ENCODE measurements at regions not wholly inside any gene's neighbourhood (a gene's known extent, or its start where the extent isn't known, plus 50 kb on each side); places are given as distances from the start of the nearest gene placed in this dataset.
"Not testable (repeated sequence)": the region's sequence is repeated elsewhere in the genome, so short reads cannot be mapped to it uniquely, and the experiment has no call there.

DNA sequence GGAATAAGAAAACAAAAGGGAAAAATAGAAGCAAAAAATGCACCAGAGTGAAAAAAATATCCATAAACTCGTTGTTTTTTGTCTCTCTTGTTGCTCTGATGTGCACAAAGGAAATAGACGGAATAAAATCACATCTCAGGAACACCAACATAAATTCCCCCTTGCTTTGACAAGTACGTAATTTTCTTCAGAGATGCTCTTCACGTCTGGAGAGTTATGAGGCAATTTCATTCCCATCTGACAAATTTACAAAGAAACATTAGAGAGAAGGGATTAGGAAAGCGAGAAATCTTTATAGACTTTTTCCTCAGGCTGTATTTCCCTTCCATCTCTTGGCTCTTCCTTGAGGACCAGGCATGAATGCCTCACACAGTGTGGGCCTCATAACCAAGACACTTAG, 250.1 kb upstream of the ZFP64 start:
- H3K36me3 Mint-ChIP-seq, result no peaks in the 10 kb centered on the region
- H3K27me3 Mint-ChIP-seq, result no peaks in the 10 kb centered on the region
- peaks cover 9% of the 10 kb centered on the region for H3K4me1 Mint-ChIP-seq
- H3K9me3 Mint-ChIP-seq, result no peaks in the 10 kb centered on the region
- no peak overlapping the region for H3K4me3 Mint-ChIP-seq
- no peak overlapping the region for H3K27ac Mint-ChIP-seq

DNA sequence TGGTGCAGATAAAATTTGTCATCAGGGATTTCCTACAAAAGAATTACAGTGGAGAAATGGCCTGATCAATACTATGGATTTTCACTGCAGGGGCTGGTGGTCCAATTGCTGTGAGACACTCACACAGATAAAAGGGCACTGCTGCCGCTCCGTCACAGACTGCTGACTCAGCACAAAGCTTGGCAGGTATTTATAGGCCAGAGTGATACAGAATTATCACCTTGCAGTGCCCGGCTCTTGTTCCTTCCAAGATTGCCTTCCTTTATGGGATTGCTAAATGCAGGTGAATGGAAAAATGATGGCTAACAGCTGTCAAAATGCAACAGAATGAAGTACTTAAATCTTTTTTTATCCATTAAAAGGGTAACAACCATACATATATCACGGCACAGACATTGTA, 247.8 kb upstream of the ZFP64 start:
- Mint-ChIP-seq H3K9me3 (no peaks in the 10 kb centered on the region), H3K27ac (no peak overlapping the region), H3K27me3 (no peaks in the 10 kb centered on the region), H3K36me3 (no peaks in the 10 kb centered on the region), H3K4me1 (peaks cover 7% of the 10 kb centered on the region), H3K4me3 (no peak overlapping the region)

- H3K27me3 Mint-ChIP-seq, result no peaks in the 10 kb centered on the region
- H3K9me3 Mint-ChIP-seq, result no peaks in the 10 kb centered on the region
- no peaks in the 10 kb centered on the region for H3K36me3 Mint-ChIP-seq
- H3K4me3 Mint-ChIP-seq, result no peak overlapping the region
- peaks cover under 1% of the 10 kb centered on the region for H3K4me1 Mint-ChIP-seq
- no peak overlapping the region for H3K27ac Mint-ChIP-seq
Measured at GRCh38 chr20:52438326-52438963, 246.9 kb upstream of the ZFP64 start.

- Mint-ChIP-seq H3K27me3 (no peaks in the 10 kb centered on the region), H3K36me3 (no peaks in the 10 kb centered on the region), H3K27ac (no peak overlapping the region), H3K4me3 (no peak overlapping the region), H3K4me1 (no peaks in the 10 kb centered on the region), H3K9me3 (peaks cover 5% of the 10 kb centered on the region)
Measured at GRCh38 chr20:52434453-52434852, 242.9 kb upstream of the ZFP64 start.

DNA sequence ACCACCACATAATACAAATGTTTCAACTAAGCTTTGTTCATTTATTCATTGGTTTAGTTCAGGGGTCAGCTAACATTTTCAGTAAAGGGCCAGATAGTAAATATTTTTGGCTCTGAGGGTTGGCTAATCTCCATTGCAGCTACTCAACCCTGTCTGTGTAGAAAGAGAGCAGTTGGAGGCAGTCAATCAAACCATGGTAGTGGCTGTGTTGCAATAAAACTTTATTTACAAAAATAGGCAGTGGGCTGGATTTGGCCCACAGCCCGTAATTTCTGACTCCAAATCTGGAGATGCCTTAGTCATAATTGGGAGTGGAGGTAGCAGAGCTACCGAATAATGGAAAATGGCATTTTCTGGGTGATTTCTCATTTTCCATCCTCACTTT, 242.5 kb upstream of the ZFP64 start:
- H3K36me3 Mint-ChIP-seq, result peaks cover 3% of the 10 kb centered on the region
- no peak overlapping the region for H3K27ac Mint-ChIP-seq
- H3K9me3 Mint-ChIP-seq, result peaks cover 9% of the 10 kb centered on the region
- H3K27me3 Mint-ChIP-seq, result no peaks in the 10 kb centered on the region
- no peak overlapping the region for H3K4me3 Mint-ChIP-seq
- no peaks in the 10 kb centered on the region for H3K4me1 Mint-ChIP-seq

GRCh38 chr20:52433326-52434040, 241.9 kb upstream of the ZFP64 start:
- Mint-ChIP-seq H3K9me3 (peaks cover 9% of the 10 kb centered on the region), H3K27me3 (no peaks in the 10 kb centered on the region), H3K27ac (no peak overlapping the region), H3K4me3 (no peak overlapping the region), H3K4me1 (no peaks in the 10 kb centered on the region), H3K36me3 (peaks cover 3% of the 10 kb centered on the region)

DNA sequence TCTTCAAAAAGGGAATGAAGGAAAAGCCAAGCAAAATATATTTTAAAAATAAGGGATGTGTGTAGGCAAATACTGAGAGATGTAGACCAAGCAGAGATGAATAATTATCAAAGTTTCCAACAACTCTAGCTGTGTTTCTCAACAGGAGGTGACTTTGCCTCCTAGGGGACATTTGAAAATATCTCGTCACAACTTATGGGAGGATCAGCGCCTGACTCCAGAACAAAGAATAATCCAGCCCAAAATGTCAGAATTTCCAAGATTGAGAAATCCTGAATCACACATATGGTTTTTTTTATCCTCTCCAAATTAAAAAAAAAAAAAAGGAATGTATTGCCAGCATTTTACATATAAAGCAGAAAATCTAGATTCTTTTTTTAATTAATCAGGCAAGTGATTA, 241.2 kb upstream of the ZFP64 start:
- H3K36me3 Mint-ChIP-seq, result peaks cover 3% of the 10 kb centered on the region
- H3K4me1 Mint-ChIP-seq, result no peaks in the 10 kb centered on the region
- no peak overlapping the region for H3K4me3 Mint-ChIP-seq
- H3K27me3 Mint-ChIP-seq, result no peaks in the 10 kb centered on the region
- no peak overlapping the region for H3K27ac Mint-ChIP-seq
- H3K9me3 Mint-ChIP-seq, result peaks cover 9% of the 10 kb centered on the region

DNA sequence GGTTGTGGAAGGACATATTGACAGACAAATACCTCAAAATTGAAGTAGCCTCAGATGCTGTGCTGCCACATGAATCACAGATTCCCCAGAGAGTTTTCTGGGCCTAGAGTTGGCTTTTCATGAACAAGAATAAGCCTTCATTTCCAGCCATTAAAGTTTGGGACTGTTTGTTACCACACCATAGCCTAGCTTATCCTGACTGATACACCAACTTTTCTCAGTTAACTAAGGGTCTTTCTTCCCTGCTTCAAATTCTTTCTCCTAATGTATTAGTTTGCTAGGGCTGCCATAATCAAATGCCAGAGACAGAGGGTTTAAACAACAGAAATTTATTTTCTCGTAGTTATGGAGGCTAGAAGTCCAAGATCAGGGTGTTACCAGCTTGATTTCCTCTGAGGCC, 237.4 kb upstream of the ZFP64 start:
- H3K4me1 Mint-ChIP-seq, result peaks cover 24% of the 10 kb centered on the region

DNA sequence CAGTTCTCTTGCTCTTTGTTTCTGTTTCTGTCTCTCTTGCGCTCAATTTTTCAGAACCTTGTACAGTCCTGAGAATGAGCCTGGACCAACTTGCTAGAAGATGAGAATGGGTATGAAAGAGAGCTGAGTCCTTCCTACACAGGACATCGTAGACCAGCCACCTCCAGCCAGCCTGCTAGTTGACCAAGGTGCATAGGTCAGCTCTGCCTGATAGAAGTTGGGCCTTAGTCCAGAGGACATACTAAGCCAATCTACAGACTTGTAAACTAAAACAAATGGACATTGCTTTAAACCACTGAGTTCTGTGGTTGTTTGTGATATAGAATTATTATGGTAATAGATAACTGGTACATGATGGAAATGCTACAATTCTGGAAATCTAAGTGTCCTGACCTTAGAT, 236.4 kb upstream of the ZFP64 start:
- peaks cover 24% of the 10 kb centered on the region for H3K4me1 Mint-ChIP-seq
- no peaks in the 10 kb centered on the region for H3K27me3 Mint-ChIP-seq
- peaks cover 9% of the 10 kb centered on the region for H3K9me3 Mint-ChIP-seq
- no peak overlapping the region for H3K4me3 Mint-ChIP-seq
- H3K27ac Mint-ChIP-seq, result no peak overlapping the region
- H3K36me3 Mint-ChIP-seq, result peaks cover 3% of the 10 kb centered on the region

More for the DNA sequence above, 237.4 kb upstream of the ZFP64 start:
- Mint-ChIP-seq H3K36me3 (peaks cover 3% of the 10 kb centered on the region), H3K27ac (no peak overlapping the region), H3K27me3 (no peaks in the 10 kb centered on the region), H3K9me3 (peaks cover 9% of the 10 kb centered on the region), H3K4me3 (no peak overlapping the region)

GRCh38 chr20:52426856-52427255, 235.3 kb upstream of the ZFP64 start:
- Mint-ChIP-seq H3K4me3 (no peak overlapping the region), H3K27me3 (no peaks in the 10 kb centered on the region), H3K9me3 (peaks cover 9% of the 10 kb centered on the region), H3K36me3 (peaks cover 3% of the 10 kb centered on the region), H3K27ac (peak overlapping the region; percentile 42), H3K4me1 (peaks cover 26% of the 10 kb centered on the region)

GRCh38 chr20:52425701-52426100, 234.1 kb upstream of the ZFP64 start:
- H3K9me3 Mint-ChIP-seq, result peaks cover 9% of the 10 kb centered on the region
- no peaks in the 10 kb centered on the region for H3K27me3 Mint-ChIP-seq
- H3K27ac Mint-ChIP-seq, result no peak overlapping the region
- H3K36me3 Mint-ChIP-seq, result peaks cover 3% of the 10 kb centered on the region
- H3K4me3 Mint-ChIP-seq, result no peak overlapping the region
- H3K4me1 Mint-ChIP-seq, result peaks cover 33% of the 10 kb centered on the region

- Mint-ChIP-seq H3K4me3 (no peak overlapping the region), H3K36me3 (peaks cover 3% of the 10 kb centered on the region), H3K4me1 (peaks cover 33% of the 10 kb centered on the region), H3K9me3 (peaks cover 9% of the 10 kb centered on the region), H3K27me3 (no peaks in the 10 kb centered on the region), H3K27ac (no peak overlapping the region)
Measured at GRCh38 chr20:52425253-52425652, 233.7 kb upstream of the ZFP64 start.

DNA sequence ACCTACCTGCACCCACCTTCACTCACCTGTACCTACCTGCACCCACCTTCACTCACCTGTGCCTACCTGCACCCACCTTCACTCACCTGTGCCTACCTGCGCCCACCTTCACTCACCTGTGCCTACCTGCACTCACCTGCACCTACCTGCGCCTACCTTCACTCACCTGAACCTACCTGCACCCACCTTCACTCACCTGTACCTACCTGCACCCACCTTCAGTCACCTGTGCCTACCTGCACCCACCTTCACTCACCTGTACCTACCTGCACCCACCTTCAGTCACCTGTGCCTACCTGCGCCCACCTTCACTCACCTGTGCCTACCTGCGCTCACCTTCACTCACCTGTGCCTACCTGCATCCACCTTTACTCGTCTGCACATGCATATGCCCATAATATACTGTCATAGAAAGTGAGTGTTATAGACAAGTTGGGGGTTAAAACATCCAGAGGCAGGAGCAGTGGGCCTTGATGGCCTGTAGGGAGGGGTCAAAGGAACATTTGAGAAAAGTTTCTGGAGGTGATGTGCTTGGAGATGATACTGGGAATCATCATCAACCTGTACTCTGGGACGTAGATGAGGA, 232.9 kb upstream of the ZFP64 start:
- not testable (repeated sequence) for H3K36me3 Mint-ChIP-seq, H3K27me3 Mint-ChIP-seq, H3K9me3 Mint-ChIP-seq, H3K4me3 Mint-ChIP-seq
- peaks cover 33% of the 10 kb centered on the region for H3K4me1 Mint-ChIP-seq
- peak overlapping the region; percentile 31 for H3K27ac Mint-ChIP-seq

GRCh38 chr20:52423536-52424140, 232.1 kb upstream of the ZFP64 start:
- H3K27ac Mint-ChIP-seq, H3K9me3 Mint-ChIP-seq, H3K27me3 Mint-ChIP-seq, H3K36me3 Mint-ChIP-seq, H3K4me3 Mint-ChIP-seq: not testable (repeated sequence)
- H3K4me1 Mint-ChIP-seq, result peaks cover 33% of the 10 kb centered on the region

GRCh38 chr20:52422574-52423336, 231.2 kb upstream of the ZFP64 start:
- Mint-ChIP-seq H3K4me1 (peaks cover 33% of the 10 kb centered on the region), H3K36me3 (peaks cover 5% of the 10 kb centered on the region), H3K4me3 (no peak overlapping the region), H3K9me3 (peaks cover 11% of the 10 kb centered on the region), H3K27ac (no peak overlapping the region), H3K27me3 (no peaks in the 10 kb centered on the region)
